ENCODE measurements at regions not wholly inside any gene's neighbourhood (a gene's known extent, or its start where the extent isn't known, plus 50 kb on each side); places are given as distances from the start of the nearest gene placed in this dataset.
"Not testable (repeated sequence)": the region's sequence is repeated elsewhere in the genome, so short reads cannot be mapped to it uniquely, and the experiment has no call there.

DNA sequence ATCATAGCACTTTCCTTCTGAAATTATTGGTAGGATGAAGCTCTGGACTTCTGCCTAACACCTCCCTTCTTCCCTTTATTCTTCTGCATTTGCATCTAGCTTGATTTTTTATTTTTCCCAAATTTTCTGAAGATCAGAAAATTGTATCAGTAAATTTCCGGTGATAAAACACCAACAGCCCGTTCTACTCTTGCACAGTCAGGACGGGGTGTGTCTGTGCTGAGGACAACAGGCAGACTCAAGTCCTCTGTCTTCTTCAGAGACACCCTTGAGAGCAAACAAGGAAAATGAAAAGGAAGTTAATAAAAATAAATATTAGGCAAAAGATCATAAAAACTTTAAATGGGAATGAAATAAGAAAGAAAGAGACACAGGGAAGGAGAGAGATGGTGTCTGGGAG is 120.7 kb downstream of the ARL4C start:
- Mint-ChIP-seq H3K36me3 (peaks cover 8% of the 10 kb centered on the region), H3K9me3 (peaks cover 1% of the 10 kb centered on the region), H3K4me1 (peaks cover 61% of the 10 kb centered on the region), H3K27me3 (no peaks in the 10 kb centered on the region), H3K27ac (no peak overlapping the region), H3K4me3 (no peak overlapping the region)
- no peak for DNase-seq
- CTCF ChIA-PET, result interaction anchor here (0.6 kb wide), 1 partner anchor 59 kb away, joined by 3 read pairs; no protein-coding TSS in a partner anchor

DNA sequence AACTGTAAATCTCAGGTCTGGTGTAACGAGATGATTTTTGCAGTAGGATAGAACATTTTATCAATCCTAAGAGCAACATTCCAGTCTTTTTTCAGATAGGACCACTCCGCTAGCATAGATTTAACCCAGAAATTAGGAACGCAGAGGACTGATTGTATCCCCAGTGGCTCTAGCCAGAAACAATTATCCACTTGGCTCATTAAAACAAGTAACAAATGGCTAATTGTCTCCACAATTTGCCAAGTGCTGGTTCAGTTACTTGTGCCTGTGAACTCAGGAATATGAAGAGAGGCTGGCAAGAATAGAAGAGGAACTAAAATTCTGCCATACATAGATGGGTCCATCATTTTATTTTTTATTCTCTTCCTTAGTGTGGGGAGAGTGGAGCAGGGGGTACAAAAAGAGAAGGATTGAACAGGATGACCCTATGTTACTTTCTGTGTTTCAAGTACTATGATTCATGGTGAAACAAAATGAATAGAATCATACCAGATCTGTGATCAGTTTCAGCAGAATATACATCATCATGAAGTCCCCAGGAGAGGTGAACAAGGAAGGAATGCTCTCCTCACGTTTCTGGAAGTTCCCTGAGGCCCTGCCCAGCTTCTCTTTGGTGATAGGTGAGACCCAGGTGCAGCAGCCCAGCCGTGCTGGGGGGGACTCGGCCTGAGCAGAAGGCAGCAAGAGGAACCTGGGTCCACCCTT is 121.6 kb downstream of the ARL4C start:
- H3K27me3 Mint-ChIP-seq, result no peaks in the 10 kb centered on the region
- H3K9me3 Mint-ChIP-seq, result peaks cover 1% of the 10 kb centered on the region
- no peak for DNase-seq
- peaks cover 70% of the 10 kb centered on the region for H3K4me1 Mint-ChIP-seq
- no peak overlapping the region for H3K4me3 Mint-ChIP-seq
- CTCF ChIA-PET, result interaction anchor here (0.6 to 0.8 kb wide), 2 partner anchors 60 to 115 kb away, joined by 3 read pairs; no protein-coding TSS in a partner anchor
- H3K27ac Mint-ChIP-seq, result no peak overlapping the region
- peaks cover 9% of the 10 kb centered on the region for H3K36me3 Mint-ChIP-seq

DNA sequence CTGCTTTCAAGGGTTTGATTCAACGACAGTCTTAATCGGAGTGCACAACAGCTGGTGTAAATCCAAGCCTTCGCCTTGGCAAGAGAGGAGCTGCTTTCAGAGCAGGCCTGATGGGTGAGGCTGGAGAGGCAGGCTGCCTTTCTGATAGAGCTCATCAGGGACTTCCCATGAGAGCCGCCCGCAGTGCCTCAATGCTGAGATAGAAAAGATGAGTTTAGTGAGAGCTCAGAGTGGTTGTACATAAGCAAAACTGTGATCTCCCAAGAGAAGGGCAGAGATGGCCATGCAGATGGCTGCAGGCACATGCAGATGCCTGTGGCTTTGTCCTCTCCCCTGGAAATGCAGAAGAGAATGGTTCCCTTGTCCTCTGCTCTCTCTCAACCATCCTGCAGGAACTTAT is 122.1 kb downstream of the ARL4C start:
- no peak overlapping the region for H3K4me3 Mint-ChIP-seq
- H3K4me1 Mint-ChIP-seq, result peaks cover 76% of the 10 kb centered on the region
- peaks cover 1% of the 10 kb centered on the region for H3K9me3 Mint-ChIP-seq
- CTCF ChIA-PET, result interaction anchor here (0.8 to 1.5 kb wide), 2 partner anchors 51 to 116 kb away, joined by 3 to 5 read pairs; no protein-coding TSS in a partner anchor
- peaks cover 10% of the 10 kb centered on the region for H3K36me3 Mint-ChIP-seq
- no peak for DNase-seq
- H3K27me3 Mint-ChIP-seq, result no peaks in the 10 kb centered on the region
- no peak overlapping the region for H3K27ac Mint-ChIP-seq

DNA sequence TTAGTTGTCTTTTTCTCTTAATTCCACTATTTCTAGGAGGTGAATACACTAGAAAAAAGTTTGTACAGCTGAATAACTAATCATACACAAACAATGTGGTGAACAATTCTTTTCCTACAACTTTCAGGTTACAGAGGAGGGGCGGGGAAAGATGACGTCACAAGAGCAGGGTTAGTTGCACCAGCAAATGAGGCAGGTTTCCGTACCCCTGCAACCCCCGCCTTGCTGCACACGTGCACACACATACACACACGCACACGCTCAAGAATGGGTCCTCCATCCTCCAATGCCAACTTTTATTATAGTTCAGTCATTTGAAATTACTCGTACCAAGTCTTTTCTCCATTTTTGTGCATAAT is 122.8 kb downstream of the ARL4C start:
- DNase-seq, result no peak
- Mint-ChIP-seq H3K27me3 (no peaks in the 10 kb centered on the region), H3K27ac (peak overlapping the region; percentile 88), H3K36me3 (peaks cover 7% of the 10 kb centered on the region), H3K9me3 (peaks cover 1% of the 10 kb centered on the region), H3K4me3 (peak overlapping the region; percentile 10), H3K4me1 (peaks cover 78% of the 10 kb centered on the region)
- CTCF ChIA-PET, result interaction anchor here (0.8 to 2.3 kb wide), 3 partner anchors 52 to 117 kb away, joined by 3 to 9 read pairs (median 5); no protein-coding TSS in a partner anchor

DNA sequence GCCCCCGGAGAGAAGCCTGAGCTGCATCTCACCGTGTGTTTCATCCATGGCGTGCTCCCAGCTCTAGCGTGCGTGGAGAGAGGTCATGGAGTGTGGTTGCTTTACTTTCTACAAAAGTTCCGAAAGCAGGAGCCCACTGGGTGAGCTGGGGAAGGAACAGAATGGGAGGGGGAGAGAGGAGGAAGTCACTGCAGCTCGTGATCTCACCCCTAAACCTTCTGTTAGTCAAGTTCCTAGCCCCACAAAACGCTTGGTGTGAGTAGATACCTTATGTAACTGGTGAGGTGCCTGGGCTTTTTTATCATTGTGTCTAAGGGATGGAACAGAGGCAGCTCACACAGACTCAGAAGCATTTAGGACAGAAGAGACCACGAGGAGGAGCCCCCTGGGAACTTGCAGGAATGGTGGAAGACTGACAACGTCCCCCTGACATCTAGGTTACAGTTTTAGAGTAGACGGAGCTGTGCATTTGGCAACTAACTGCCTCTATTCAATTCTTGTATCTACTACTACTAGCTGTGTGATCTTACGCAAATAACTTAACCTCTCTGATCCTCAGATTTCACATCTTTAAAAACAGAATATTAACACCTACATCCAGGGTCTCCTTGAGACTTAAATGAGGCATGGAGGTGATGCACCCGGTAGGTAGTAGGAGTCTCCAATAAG is 123.3 kb downstream of the ARL4C start:
- Mint-ChIP-seq H3K27ac (peak overlapping the region; percentile 88), H3K4me1 (peaks cover 80% of the 10 kb centered on the region), H3K4me3 (peak overlapping the region; percentile 25), H3K9me3 (peaks cover 1% of the 10 kb centered on the region), H3K27me3 (no peaks in the 10 kb centered on the region), H3K36me3 (peaks cover 7% of the 10 kb centered on the region)
- DNase-seq, result peak; percentile 31
- CTCF ChIA-PET, result interaction anchor here (1.3 to 2.3 kb wide), 3 partner anchors 52 to 85 kb away, joined by 3 to 9 read pairs (median 5); no protein-coding TSS in a partner anchor

DNA sequence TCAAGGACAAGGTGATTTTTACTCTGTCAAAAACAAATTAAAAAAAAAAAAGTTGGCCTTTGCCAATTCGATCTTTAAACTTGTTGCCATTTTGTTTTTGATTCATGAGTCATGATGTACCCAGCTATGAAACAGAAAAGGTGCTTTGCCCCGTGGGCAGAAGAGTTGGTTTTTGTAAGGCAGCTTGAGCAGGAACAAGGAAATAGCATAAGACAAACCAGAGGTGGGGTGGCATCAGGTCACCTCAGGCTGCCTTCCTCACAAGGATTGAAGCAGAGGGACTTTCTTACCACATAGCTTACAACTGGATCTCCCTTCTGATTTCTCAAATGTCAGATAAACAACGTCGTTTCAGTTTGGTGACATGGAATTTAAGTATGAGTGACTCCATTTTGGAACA is 123.8 kb downstream of the ARL4C start:
- Mint-ChIP-seq H3K27me3 (no peaks in the 10 kb centered on the region), H3K4me1 (peaks cover 84% of the 10 kb centered on the region), H3K9me3 (peaks cover 1% of the 10 kb centered on the region), H3K4me3 (peak overlapping the region; percentile 25), H3K36me3 (peaks cover 11% of the 10 kb centered on the region), H3K27ac (peak overlapping the region; percentile 88)
- CTCF ChIA-PET, result interaction anchor here (0.6 to 2.3 kb wide), 3 partner anchors 32 to 86 kb away, joined by 3 to 9 read pairs (median 3); no protein-coding TSS in a partner anchor
- peak; percentile 45 for DNase-seq

DNA sequence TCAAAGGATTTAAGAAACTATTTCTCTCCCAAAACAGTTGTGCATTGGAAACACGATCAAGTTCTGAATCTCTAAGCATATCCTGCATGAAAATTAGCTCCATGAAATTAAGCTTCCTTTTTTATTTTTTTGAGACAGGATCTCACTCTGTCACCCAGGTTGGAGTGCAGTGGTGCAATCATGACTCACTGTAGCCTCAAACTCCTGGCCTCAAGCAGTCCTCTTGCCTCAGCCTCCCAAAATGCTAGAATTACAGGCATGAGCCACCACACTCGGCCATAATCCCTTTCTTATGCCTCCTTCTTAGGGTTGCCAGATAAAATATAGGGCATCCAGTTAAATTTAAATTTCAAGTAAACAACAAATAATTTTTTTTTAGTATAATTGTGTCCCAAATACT is 124.4 kb downstream of the ARL4C start:
- no peak for DNase-seq
- Mint-ChIP-seq H3K4me3 (peak overlapping the region; percentile 70), H3K4me1 (peaks cover 84% of the 10 kb centered on the region), H3K36me3 (peaks cover 11% of the 10 kb centered on the region), H3K9me3 (peaks cover 1% of the 10 kb centered on the region), H3K27me3 (no peaks in the 10 kb centered on the region), H3K27ac (peak overlapping the region; percentile 88)
- CTCF ChIA-PET, result interaction anchor here (0.6 to 2.3 kb wide), 3 partner anchors 33 to 86 kb away, joined by 3 to 9 read pairs (median 3); no protein-coding TSS in a partner anchor

DNA sequence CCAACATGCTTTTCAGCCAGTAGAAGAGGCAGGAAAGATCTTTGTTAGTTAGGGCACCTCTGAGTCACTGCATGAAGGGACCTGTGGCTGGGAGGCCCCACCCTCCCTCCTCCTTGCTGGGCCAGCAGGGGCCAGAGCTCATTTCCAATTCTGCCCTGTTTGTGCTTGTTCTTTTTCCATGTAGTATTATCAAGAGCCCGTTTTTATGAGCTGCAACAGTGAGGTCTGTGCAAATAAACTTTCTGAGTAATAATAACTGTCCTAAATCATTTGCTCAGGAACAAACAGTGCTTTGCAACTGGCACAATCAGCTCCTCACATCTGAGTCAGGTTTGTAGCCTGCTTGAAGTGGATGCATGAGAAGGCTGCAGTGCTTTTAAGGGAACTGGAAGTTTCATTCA is 128.0 kb downstream of the ARL4C start:
- H3K4me1 Mint-ChIP-seq, result peaks cover 80% of the 10 kb centered on the region
- H3K4me3 Mint-ChIP-seq, result no peak overlapping the region
- H3K27ac Mint-ChIP-seq, result peak overlapping the region; percentile 83
- DNase-seq, result peak; percentile 67
- CTCF ChIA-PET, result interaction anchor here (0.6 to 3.4 kb wide), 13 partner anchors 9 to 512 kb away, joined by 3 to 19 read pairs (median 4); no protein-coding TSS in a partner anchor
- H3K27me3 Mint-ChIP-seq, result no peaks in the 10 kb centered on the region
- peaks cover 1% of the 10 kb centered on the region for H3K9me3 Mint-ChIP-seq
- H3K36me3 Mint-ChIP-seq, result peaks cover 15% of the 10 kb centered on the region

DNA sequence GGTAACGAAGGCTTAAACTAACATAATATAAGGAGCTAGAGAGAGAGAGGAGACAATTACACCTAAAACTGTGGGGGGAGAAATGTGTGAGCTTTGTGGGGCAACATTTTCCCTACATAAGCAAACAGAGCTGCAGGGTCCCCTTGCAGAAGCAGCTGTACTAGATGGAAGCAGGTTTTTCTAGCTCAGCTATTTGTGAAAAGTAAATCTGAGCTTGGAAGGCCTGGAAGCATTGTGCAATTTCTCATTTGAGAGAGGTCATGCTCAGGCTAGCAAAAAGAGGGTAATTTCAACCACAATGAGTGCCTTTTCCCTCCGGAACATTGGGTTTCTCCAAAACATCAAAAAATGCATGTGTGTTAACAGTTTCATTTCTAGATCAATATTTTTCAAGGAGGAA is 130.0 kb downstream of the ARL4C start:
- Mint-ChIP-seq H3K27ac (peak overlapping the region; percentile 71), H3K9me3 (no peaks in the 10 kb centered on the region), H3K4me1 (peaks cover 70% of the 10 kb centered on the region), H3K27me3 (no peaks in the 10 kb centered on the region), H3K4me3 (no peak overlapping the region), H3K36me3 (peaks cover 9% of the 10 kb centered on the region)
- CTCF ChIA-PET, result no interaction called here
- DNase-seq, result no peak

DNA sequence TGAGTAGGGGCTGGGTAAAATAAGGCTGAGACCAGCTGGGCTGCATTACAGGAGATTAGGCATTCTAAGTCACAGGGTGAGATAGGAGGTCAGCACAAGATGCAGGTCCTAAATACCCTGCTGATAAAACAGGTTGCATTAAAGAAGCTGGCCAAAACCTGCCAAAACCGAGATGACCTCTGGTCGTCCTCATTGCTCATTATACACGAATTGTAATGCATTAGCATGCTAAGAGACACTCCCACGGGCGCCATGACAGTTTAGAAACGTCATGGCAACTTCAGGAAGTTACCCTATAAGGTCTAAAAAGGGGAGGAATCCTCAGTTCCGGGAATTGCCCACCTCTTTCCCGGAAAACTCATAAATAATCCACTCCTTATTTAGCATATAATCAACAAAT is 132.2 kb downstream of the ARL4C start:
- Mint-ChIP-seq H3K27me3 (no peaks in the 10 kb centered on the region), H3K36me3 (peaks cover 16% of the 10 kb centered on the region), H3K4me3 (no peak overlapping the region), H3K4me1 (peaks cover 52% of the 10 kb centered on the region), H3K9me3 (peaks cover 6% of the 10 kb centered on the region), H3K27ac (no peak overlapping the region)
- CTCF ChIA-PET, result no interaction called here
- no peak for DNase-seq

DNA sequence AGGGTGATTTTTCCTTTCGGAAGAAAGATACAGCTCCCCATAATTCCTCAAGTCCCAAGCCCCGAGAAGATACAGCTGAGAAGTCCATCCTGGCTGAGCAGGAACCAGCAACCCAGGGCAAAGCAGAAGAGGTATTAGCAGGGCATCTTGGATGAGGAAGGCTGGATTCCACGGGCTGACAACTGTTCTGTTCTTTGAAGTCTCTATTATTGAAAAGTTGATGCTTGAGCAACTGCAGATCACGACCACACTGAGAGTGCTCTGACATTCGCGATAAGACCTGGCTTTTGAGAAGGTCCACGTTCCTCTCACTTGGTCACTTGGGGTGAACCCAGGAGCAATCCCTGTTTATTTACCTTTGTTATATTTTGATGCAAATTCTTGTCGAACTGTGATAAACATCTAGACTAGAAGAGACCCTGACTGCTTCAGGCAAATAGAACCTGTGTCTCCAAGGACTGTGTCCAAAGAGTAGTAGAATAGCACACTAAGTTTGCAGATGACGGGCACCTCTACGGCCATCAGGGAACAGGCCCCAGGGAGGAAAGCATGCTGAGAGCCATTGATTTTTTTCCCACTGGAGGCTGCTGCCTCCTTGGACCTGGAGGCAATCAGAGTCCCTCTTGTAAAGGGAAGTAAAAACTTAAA is 133.1 kb downstream of the ARL4C start:
- no peak for DNase-seq
- Mint-ChIP-seq H3K4me1 (peaks cover 43% of the 10 kb centered on the region), H3K9me3 (peaks cover 10% of the 10 kb centered on the region), H3K4me3 (no peak overlapping the region), H3K27ac (no peak overlapping the region), H3K36me3 (peaks cover 22% of the 10 kb centered on the region), H3K27me3 (no peaks in the 10 kb centered on the region)
- CTCF ChIA-PET, result no interaction called here

DNA sequence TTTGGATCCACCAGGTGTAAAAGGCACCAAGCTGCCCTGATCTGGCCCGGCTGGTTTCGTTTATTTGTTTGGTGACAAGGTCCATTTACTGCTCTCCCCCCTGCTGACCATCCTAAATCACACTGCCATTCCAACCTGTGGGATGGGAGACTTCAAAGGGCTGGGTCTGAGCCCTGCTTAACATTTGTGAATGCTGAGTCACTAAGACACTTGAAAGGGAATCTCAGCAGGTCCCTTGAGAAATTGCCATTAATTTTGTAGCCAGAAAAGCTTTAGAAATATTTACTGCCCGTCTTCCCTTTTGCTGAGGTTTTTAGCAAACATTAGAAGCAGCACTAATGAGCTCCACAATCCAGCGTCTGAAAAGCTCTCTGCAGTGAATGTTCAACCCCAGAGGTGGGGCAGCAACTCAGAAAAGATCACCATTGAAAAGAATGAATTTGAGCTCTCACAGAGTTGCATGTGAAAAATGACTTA is 133.8 kb downstream of the ARL4C start:
- H3K27me3 Mint-ChIP-seq, result no peaks in the 10 kb centered on the region
- no peak for DNase-seq

DNA sequence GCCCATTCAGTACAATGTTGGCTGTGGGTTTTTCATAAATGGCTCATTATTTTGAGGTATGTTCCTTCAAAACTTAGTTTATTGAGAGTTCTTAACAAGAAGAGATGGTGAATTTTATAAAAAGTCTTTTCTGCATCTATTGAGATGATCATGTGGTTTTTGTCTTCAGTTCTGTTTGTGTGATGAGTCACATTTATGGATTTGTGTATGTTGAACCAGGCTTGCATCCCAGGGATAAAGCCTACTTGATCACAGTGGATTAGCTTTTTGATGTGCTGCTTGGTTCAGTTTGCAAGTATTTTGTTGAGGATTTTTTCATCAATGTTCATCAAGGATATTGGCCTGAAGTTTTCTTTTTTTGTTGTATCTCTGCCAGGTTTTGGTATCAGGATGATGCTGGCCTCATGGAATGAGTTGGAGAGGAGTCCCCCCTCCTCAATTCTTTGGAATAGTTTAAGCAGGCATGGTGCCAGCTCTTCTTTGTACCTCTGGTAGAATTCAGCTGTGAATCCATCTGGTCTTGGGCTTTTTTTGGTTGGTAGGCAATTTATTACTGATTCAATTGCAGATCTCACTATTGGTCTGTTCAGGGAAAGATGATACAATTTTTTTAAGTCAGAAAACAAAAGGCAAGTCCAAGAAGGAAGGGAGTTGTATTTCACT is 136.4 kb downstream of the ARL4C start:
- H3K27me3 Mint-ChIP-seq, CTCF ChIA-PET, H3K27ac Mint-ChIP-seq, H3K4me3 Mint-ChIP-seq, DNase-seq: not testable (repeated sequence)
- Mint-ChIP-seq H3K36me3 (peaks cover 18% of the 10 kb centered on the region), H3K4me1 (peaks cover 24% of the 10 kb centered on the region), H3K9me3 (peaks cover 16% of the 10 kb centered on the region)

More for the DNA sequence above, 133.8 kb downstream of the ARL4C start:
- no peak overlapping the region for H3K27ac Mint-ChIP-seq
- no peak overlapping the region for H3K4me3 Mint-ChIP-seq
- CTCF ChIA-PET, result no interaction called here
- H3K4me1 Mint-ChIP-seq, result peaks cover 37% of the 10 kb centered on the region
- H3K9me3 Mint-ChIP-seq, result peaks cover 16% of the 10 kb centered on the region
- peaks cover 22% of the 10 kb centered on the region for H3K36me3 Mint-ChIP-seq

DNA sequence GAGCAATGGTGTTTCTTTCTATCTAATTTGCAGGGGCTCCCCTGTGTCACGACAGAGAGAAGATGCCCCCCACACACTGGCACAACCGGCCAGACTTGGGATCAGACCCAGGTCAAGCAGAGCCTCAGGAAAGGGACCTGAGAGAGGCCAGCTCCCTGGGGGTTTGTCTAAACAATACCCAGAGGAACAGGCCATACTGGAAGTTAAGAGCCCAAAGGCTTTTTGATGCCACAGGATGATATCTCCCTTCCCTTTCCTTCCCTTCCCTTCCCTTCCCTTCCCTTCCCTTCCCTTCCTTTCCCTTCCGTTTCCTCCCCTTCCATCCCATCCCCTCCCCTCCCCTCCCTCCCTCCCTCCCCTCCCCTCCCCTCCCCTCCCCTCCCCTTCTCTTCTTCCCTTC is 139.2 kb downstream of the ARL4C start:
- Mint-ChIP-seq H3K27me3 (peaks cover 3% of the 10 kb centered on the region), H3K4me3 (no peak overlapping the region), H3K9me3 (peaks cover 27% of the 10 kb centered on the region), H3K27ac (no peak overlapping the region), H3K4me1 (peaks cover 19% of the 10 kb centered on the region), H3K36me3 (peaks cover 26% of the 10 kb centered on the region)
- CTCF ChIA-PET, result no interaction called here
- DNase-seq, result no peak

Data from activated naive CD4-positive, alpha-beta T cell treated with anti-CD3 and anti-CD28 coated beads, Interleukin-2, amount 10 ng/mL, durations not matched to agents 7 days and 5 days (primary cell).